Neural progenitor cell (in vitro differentiated cells): ENCODE measurements at regions not wholly inside any gene's neighbourhood (a gene's known extent, or its start where the extent isn't known, plus 50 kb on each side); places are given as distances from the start of the nearest gene placed in this dataset.
"Not testable (repeated sequence)": the region's sequence is repeated elsewhere in the genome, so short reads cannot be mapped to it uniquely, and the experiment has no call there.

Experiments
- EZH2 ChIP-seq: fragments of 200-600 bp; sonication (generic); IDR thresholded peaks from 2 replicates; pipeline ENCODE4 v1.6.1; 2017; ENCODE audit warnings: antibody characterized with exemption, mild to moderate bottlenecking, moderate library complexity
- TF ChIP-seq, protein P1 (sequence below): fragments of 200-600 bp; sonication (generic); IDR thresholded peaks from 2 replicates; pipeline ENCODE4 v1.5.1; 2017; ENCODE audit warnings: antibody characterized with exemption, mild to moderate bottlenecking

DNA sequence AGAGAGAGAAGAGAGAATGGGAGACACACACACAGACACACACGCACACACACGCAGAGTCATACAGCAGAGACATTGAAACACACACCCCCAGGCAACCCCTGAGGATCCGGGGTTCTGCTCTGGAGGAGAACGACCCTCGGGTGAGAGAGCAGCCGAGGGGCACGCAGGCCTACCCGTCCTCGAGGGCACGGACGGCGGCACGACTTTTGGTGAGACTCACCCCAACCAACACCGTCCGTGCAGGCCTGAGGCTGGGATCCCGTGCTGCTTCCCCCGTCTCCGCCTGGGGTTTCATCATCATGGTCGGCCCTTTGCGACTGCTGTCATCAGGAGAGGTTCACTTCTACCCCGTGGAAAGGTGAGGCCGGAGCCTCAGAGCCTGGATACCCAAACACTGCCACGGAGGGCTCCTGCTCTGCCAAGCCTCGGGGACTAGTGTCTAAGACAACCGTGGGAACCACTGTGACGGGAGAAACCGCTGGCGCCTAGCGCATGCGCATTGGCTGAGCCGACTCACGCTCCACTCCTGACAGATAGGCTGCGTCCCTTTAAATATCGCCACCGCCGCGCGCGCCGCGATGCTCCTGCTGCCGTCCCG, 703.4 kb upstream of the TPTE start:
- TF ChIP-seq, protein P1, sequence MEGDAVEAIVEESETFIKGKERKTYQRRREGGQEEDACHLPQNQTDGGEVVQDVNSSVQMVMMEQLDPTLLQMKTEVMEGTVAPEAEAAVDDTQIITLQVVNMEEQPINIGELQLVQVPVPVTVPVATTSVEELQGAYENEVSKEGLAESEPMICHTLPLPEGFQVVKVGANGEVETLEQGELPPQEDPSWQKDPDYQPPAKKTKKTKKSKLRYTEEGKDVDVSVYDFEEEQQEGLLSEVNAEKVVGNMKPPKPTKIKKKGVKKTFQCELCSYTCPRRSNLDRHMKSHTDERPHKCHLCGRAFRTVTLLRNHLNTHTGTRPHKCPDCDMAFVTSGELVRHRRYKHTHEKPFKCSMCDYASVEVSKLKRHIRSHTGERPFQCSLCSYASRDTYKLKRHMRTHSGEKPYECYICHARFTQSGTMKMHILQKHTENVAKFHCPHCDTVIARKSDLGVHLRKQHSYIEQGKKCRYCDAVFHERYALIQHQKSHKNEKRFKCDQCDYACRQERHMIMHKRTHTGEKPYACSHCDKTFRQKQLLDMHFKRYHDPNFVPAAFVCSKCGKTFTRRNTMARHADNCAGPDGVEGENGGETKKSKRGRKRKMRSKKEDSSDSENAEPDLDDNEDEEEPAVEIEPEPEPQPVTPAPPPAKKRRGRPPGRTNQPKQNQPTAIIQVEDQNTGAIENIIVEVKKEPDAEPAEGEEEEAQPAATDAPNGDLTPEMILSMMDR, result not testable (repeated sequence)
- TF ChIP-seq EZH2, result not testable (repeated sequence)
